Endothelial cell of umbilical vein (primary cell): ENCODE measurements at regions not wholly inside any gene's neighbourhood (a gene's known extent, or its start where the extent isn't known, plus 50 kb on each side); places are given as distances from the start of the nearest gene placed in this dataset.

Experiments used
- BruUV-seq: library from RNA; stranded (reverse); fragments of 400-500 nt; replicated peaks from 2 replicates; lab custom pipeline; 2021; lab: Mats Ljungman, UMichigan
- CTCF ChIA-PET: fragments of 300-600, 350-600 bp; sonication (Branson Sonifier 250); formaldehyde crosslinking; loops from one replicate; lab custom pipeline; 2021; ENCODE audit warnings: antibody characterized with exemption, inconsistent platforms; lab: Charles Lee
- POLR2A ChIA-PET: fragments of 300-600, 350-600 bp; sonication (Branson Sonifier 250); formaldehyde crosslinking; loops from one replicate; lab custom pipeline; 2021; ENCODE audit warnings: antibody characterized with exemption, inconsistent platforms; lab: Charles Lee
- DNase-seq: peaks from one replicate; pipeline ENCODE4 v3.0.0-alpha.2; 2011; ENCODE audit warnings: low read depth, low spot score
- FAIRE-seq: peaks from 2 replicates; lab custom pipeline; 2011; peaks lifted over from hg19 to GRCh38; lab: Jason Lieb, UNC
- H2AFZ ChIP-seq: 2 replicates; pipeline ENCODE4 v1.6.0; 2012; ENCODE audit warnings: low read depth, low read length, control low read depth, inconsistent platforms
- H3K27ac ChIP-seq: 2 replicates; pipeline ENCODE4 v1.5.1; 2011; ENCODE audit warnings: low read depth, mild to moderate bottlenecking, control low read depth, low read length, moderate library complexity; ENCODE audit not compliant: insufficient read depth
- H3K27me3 ChIP-seq, 2 experiments: 2 replicates each; pipeline versions ENCODE4 v1.6.0 to v1.6.1; 2011; ENCODE audit warnings: low read length in 2 of 2, mixed read lengths in 1 of 2; ENCODE audit not compliant: control insufficient read depth in 2 of 2, insufficient read depth in 2 of 2
- H3K36me3 ChIP-seq, 2 experiments: 2 replicates in 1 of 2; 3 replicates in 1 of 2; pipeline ENCODE4 v1.5.1; 2011; ENCODE audit warnings: low read length in 2 of 2, mild to moderate bottlenecking in 1 of 2, moderate library complexity in 1 of 2; ENCODE audit not compliant: control insufficient read depth in 2 of 2, insufficient read depth in 2 of 2; ENCODE audit errors: extremely low read depth in 1 of 2
- H3K4me1 ChIP-seq: 3 replicates; pipeline ENCODE4 v1.5.1; 2011; ENCODE audit warnings: mild to moderate bottlenecking, low read length; ENCODE audit not compliant: control insufficient read depth, insufficient read depth; ENCODE audit errors: extremely low read depth
- H3K4me2 ChIP-seq: 2 replicates; pipeline ENCODE4 v1.6.1; 2011; ENCODE audit warnings: low read length, control low read depth, mixed read lengths; ENCODE audit not compliant: insufficient read depth
- H3K4me3 ChIP-seq, 3 experiments: fragments of 200-600 bp in 1 of 3; sonication (generic), shearing (Covaris generic) in 1 of 3; replicated peaks in 1 of 3; 2 replicates each; pipeline ENCODE4 v1.5.1; 2011 to 2016; ENCODE audit warnings: control low read depth in 3 of 3, low read length in 3 of 3, mild to moderate bottlenecking in 2 of 3, inconsistent platforms in 1 of 3, low read depth in 1 of 3, moderate library complexity in 1 of 3; ENCODE audit not compliant: insufficient read depth in 1 of 3
- H3K79me2 ChIP-seq: 2 replicates; pipeline ENCODE4 v1.6.0; 2012; ENCODE audit warnings: low read length, inconsistent platforms; ENCODE audit not compliant: control insufficient read depth, insufficient read depth
- H3K9ac ChIP-seq: replicated peaks from 2 replicates; pipeline ENCODE3; 2011; ENCODE audit warnings: low read length, control low read depth; ENCODE audit not compliant: insufficient read depth; ENCODE audit errors: extremely low read depth
- H3K9me1 ChIP-seq: replicated peaks from 3 replicates; pipeline ENCODE4 v1.6.0; 2011; ENCODE audit warnings: mild to moderate bottlenecking, low read length; ENCODE audit not compliant: control insufficient read depth, insufficient read depth; ENCODE audit errors: extremely low read depth
- H3K9me3 ChIP-seq: replicated peaks from 2 replicates; pipeline ENCODE4 v1.5.1; 2012; ENCODE audit warnings: low read length, inconsistent platforms; ENCODE audit not compliant: control insufficient read depth, insufficient read depth
- H4K20me1 ChIP-seq: replicated peaks from 2 replicates; pipeline ENCODE3; 2011; ENCODE audit warnings: mild to moderate bottlenecking, low read length; ENCODE audit not compliant: control insufficient read depth, insufficient read depth; ENCODE audit errors: extremely low read depth
- CTCF ChIP-seq, 2 donors: IDR thresholded peaks; 1 replicate in 1 of 2; 2 replicates in 1 of 2; pipeline ENCODE4 v1.5.1; 2011; ENCODE audit warnings: low read length in 2 of 2, mild to moderate bottlenecking in 2 of 2, moderate library complexity in 2 of 2, control low read depth in 1 of 2, inconsistent platforms in 1 of 2, low read depth in 1 of 2; ENCODE audit not compliant: insufficient read depth in 1 of 2; ENCODE audit errors: extremely low read depth in 1 of 2
- EZH2 ChIP-seq: IDR thresholded peaks from 2 replicates; pipeline ENCODE4 v1.6.1; 2012; ENCODE audit warnings: borderline replicate concordance, low read depth, mild to moderate bottlenecking, moderate library complexity, low read length, inconsistent platforms; ENCODE audit not compliant: severe bottlenecking
- FOS ChIP-seq: IDR thresholded peaks from 2 replicates; pipeline ENCODE4 v1.6.1; 2011; ENCODE audit warnings: mild to moderate bottlenecking, low read length, moderate library complexity, borderline replicate concordance; ENCODE audit not compliant: insufficient read depth
- GATA2 ChIP-seq: IDR thresholded peaks from 2 replicates; pipeline ENCODE4 v1.7.0; 2011; ENCODE audit warnings: low read depth, mild to moderate bottlenecking, moderate library complexity, mixed read lengths, low read length; ENCODE audit not compliant: insufficient read length, insufficient read depth
- JUN ChIP-seq: IDR thresholded peaks from 2 replicates; pipeline ENCODE4 v1.6.1; 2011; ENCODE audit warnings: borderline replicate concordance, low read depth; ENCODE audit not compliant: insufficient read length, insufficient read depth
- MAX ChIP-seq: IDR thresholded peaks from 2 replicates; pipeline ENCODE4 v1.6.1; 2011; ENCODE audit not compliant: insufficient read depth, insufficient read length
- MYC ChIP-seq: IDR thresholded peaks from one replicate; pipeline ENCODE4 v1.6.1; 2011; ENCODE audit warnings: mild to moderate bottlenecking, low read depth, low read length
- POLR2A ChIP-seq: IDR thresholded peaks from 2 replicates; pipeline ENCODE4 v1.6.1; 2012; ENCODE audit warnings: low read depth, mild to moderate bottlenecking, control low read depth, low read length
- POLR2AphosphoS5 ChIP-seq: IDR thresholded peaks from 2 replicates; pipeline ENCODE4 v1.6.1; 2012; ENCODE audit warnings: low read depth, mild to moderate bottlenecking, control low read depth, low read length, moderate library complexity; ENCODE audit not compliant: insufficient read depth
- dilution Hi-C: fragments of 300-500 bp; cut with MboI; formaldehyde crosslinking; loops from one replicate; pipeline ENCODE4 v1.15.0; 2019; ENCODE audit warnings: low sequenced_read_pairs; ENCODE audit not compliant: extremely low pct_ligation_motif_present
- intact Hi-C: fragments of 100-400 bp; cut with micrococcal nuclease; formaldehyde crosslinking; loops from one replicate; pipeline ENCODE4 v1.10.0; 2022

GRCh38 chr5:161183559-161183958, 331.5 kb upstream of the ATP10B start:
- intact Hi-C loops (no loop called here), dilution Hi-C loops (no loop called here)
- Histone ChIP-seq H3K9me1 (no peaks in the 10 kb centered on the region), H3K4me3 (no peak overlapping the region), H3K79me2 (no peaks in the 10 kb centered on the region), H3K27ac (no peak overlapping the region), H3K27me3 (no peaks in the 10 kb centered on the region), H3K4me1 (no peaks in the 10 kb centered on the region), H3K4me2 (no peak overlapping the region), H3K9me3 (peaks cover 10% of the 10 kb centered on the region), H4K20me1 (no peaks in the 10 kb centered on the region), H2AFZ (no peak overlapping the region), H3K36me3 (no peaks in the 10 kb centered on the region), H3K9ac (no peak overlapping the region)
- no peak for DNase-seq
- no peak for TF ChIP-seq EZH2
- no peak for TF ChIP-seq JUN
- no peak for TF ChIP-seq MYC
- TF ChIP-seq CTCF (IDR thresholded peaks at IDR 0.05; ENCODE audit: extremely low read depth in 1 of 2, insufficient read depth in 1 of 2, low read depth in 1 of 2, low read length in 2 of 2): no peak
- TF ChIP-seq FOS: no peak
- TF ChIP-seq POLR2A: no peak
- TF ChIP-seq GATA2: no peak
- no peak for TF ChIP-seq MAX
- TF ChIP-seq POLR2AphosphoS5: no peak
- FAIRE-seq: no peak
- ChIA-PET CTCF (no interaction called here), POLR2A (no interaction called here)
- BruUV-seq: no TSS peak
